ENCODE measurements at regions not wholly inside any gene's neighbourhood (a gene's known extent, or its start where the extent isn't known, plus 50 kb on each side); places are given as distances from the start of the nearest gene placed in this dataset.

DNA sequence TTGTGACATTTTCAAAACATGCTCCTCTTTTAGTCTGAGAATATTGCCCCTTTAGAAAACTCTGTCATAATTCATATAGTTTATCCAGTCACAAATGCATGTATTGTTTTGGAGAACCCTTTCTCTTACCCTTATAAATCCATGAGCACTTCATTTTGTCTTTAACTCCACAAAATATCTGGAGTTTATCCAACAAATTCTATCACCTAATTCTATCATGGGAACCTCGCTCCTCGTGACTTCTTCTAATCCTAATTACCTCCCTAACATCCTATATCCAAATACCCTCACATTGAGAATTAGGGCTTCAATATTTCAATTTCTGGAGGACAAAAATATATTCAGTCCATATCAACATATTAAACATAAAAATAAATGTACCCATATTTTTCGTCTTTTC is 1565.9 kb downstream of the ARAP2 start:
- BruUV-seq (replicated peaks): no TSS peak
- Histone ChIP-seq H3K4me3 (ENCODE audit: low read depth, low read length) (no peak overlapping the region), H3K4me1 (no peaks in the 10 kb centered on the region), H3K27me3 (replicated peaks; ENCODE audit: control insufficient read depth, insufficient read depth, low read length) (no peaks in the 10 kb centered on the region), H3K9me3 (no peaks in the 10 kb centered on the region), H3K36me3 (ENCODE audit: control insufficient read depth, insufficient read depth, low read length) (no peaks in the 10 kb centered on the region)
- no peaks in the 10 kb centered on the region for H3K36me3 Mint-ChIP-seq (ENCODE audit: insufficient read depth, unreplicated experiment)
- peaks cover 3% of the 10 kb centered on the region for H3K27me3 Mint-ChIP-seq (ENCODE audit: insufficient read depth, unreplicated experiment)
- H3K9me3 Mint-ChIP-seq (ENCODE audit: unreplicated experiment): no peaks in the 10 kb centered on the region
- DNase-seq: no peak
- no peak overlapping the region for H3K4me3 Mint-ChIP-seq (ENCODE audit: unreplicated experiment)
- ChIA-PET CTCF (no interaction called here), POLR2A (no interaction called here)
- no peak overlapping the region for H3K27ac Mint-ChIP-seq (ENCODE audit: unreplicated experiment)
- intact Hi-C loops (cut with micrococcal nuclease; ENCODE audit: unreplicated experiment): no loop called here
- TF ChIP-seq, protein P1, sequence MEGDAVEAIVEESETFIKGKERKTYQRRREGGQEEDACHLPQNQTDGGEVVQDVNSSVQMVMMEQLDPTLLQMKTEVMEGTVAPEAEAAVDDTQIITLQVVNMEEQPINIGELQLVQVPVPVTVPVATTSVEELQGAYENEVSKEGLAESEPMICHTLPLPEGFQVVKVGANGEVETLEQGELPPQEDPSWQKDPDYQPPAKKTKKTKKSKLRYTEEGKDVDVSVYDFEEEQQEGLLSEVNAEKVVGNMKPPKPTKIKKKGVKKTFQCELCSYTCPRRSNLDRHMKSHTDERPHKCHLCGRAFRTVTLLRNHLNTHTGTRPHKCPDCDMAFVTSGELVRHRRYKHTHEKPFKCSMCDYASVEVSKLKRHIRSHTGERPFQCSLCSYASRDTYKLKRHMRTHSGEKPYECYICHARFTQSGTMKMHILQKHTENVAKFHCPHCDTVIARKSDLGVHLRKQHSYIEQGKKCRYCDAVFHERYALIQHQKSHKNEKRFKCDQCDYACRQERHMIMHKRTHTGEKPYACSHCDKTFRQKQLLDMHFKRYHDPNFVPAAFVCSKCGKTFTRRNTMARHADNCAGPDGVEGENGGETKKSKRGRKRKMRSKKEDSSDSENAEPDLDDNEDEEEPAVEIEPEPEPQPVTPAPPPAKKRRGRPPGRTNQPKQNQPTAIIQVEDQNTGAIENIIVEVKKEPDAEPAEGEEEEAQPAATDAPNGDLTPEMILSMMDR (IDR thresholded peaks at IDR 0.05; ENCODE audit: insufficient read depth in 1 of 2, low read depth in 1 of 2, low read length in 1 of 2, severe bottlenecking in 1 of 2, unreplicated experiment in 1 of 2): no peak
- no peaks in the 10 kb centered on the region for H3K4me1 Mint-ChIP-seq (ENCODE audit: low read depth, unreplicated experiment)

DNA sequence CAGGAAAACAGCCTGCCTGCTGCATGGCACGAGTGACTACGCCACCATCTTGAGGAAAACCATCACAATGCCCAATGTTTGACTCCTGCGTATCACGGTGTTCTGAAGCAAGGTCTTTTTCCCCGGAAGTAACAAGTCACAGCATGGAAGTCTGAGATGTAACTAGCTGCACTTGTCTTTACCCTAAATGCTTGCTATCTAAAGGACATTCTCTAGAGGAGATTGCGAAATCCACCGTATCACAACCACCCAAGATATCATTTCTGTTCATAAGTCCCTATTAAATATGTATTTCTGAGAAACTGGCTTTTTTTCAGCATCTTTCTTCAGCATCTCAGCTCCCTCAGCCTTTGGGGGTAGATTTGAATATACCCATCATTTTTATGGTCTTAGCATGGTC is 1565.1 kb downstream of the ARAP2 start:
- no peaks in the 10 kb centered on the region for H3K36me3 ChIP-seq (ENCODE audit: control insufficient read depth, insufficient read depth, low read length)
- Mint-ChIP-seq H3K4me1 (ENCODE audit: low read depth, unreplicated experiment) (no peaks in the 10 kb centered on the region), H3K27me3 (ENCODE audit: insufficient read depth, unreplicated experiment) (peaks cover 3% of the 10 kb centered on the region), H3K36me3 (ENCODE audit: insufficient read depth, unreplicated experiment) (no peaks in the 10 kb centered on the region), H3K9me3 (ENCODE audit: unreplicated experiment) (no peaks in the 10 kb centered on the region), H3K4me3 (ENCODE audit: unreplicated experiment) (no peak overlapping the region), H3K27ac (ENCODE audit: unreplicated experiment) (no peak overlapping the region)
- no peaks in the 10 kb centered on the region for H3K4me1 ChIP-seq
- CTCF ChIA-PET: no interaction called here
- no peaks in the 10 kb centered on the region for H3K27me3 ChIP-seq (replicated peaks; ENCODE audit: control insufficient read depth, insufficient read depth, low read length)
- BruUV-seq (replicated peaks): no TSS peak
- intact Hi-C loops (cut with micrococcal nuclease; ENCODE audit: unreplicated experiment): no loop called here
- no peaks in the 10 kb centered on the region for H3K9me3 ChIP-seq
- POLR2A ChIA-PET: no interaction called here
- TF ChIP-seq, protein P1 (IDR thresholded peaks at IDR 0.05; ENCODE audit: insufficient read depth in 1 of 2, low read depth in 1 of 2, low read length in 1 of 2, severe bottlenecking in 1 of 2, unreplicated experiment in 1 of 2): no peak
- no peak for DNase-seq
- H3K4me3 ChIP-seq (ENCODE audit: low read depth, low read length): no peak overlapping the region

GRCh38 chr4:34709564-34709963 is 1534.8 kb downstream of the ARAP2 start:
- H3K4me1 ChIP-seq: no peaks in the 10 kb centered on the region
- POLR2A ChIA-PET: no interaction called here
- DNase-seq: no peak
- H3K36me3 ChIP-seq (ENCODE audit: control insufficient read depth, insufficient read depth, low read length): no peaks in the 10 kb centered on the region
- no peak overlapping the region for H3K4me3 ChIP-seq (ENCODE audit: low read depth, low read length)
- Mint-ChIP-seq H3K4me3 (ENCODE audit: unreplicated experiment) (no peak overlapping the region), H3K4me1 (ENCODE audit: low read depth, unreplicated experiment) (no peaks in the 10 kb centered on the region), H3K9me3 (ENCODE audit: unreplicated experiment) (peaks cover 21% of the 10 kb centered on the region), H3K36me3 (ENCODE audit: insufficient read depth, unreplicated experiment) (no peaks in the 10 kb centered on the region), H3K27ac (ENCODE audit: unreplicated experiment) (no peak overlapping the region), H3K27me3 (ENCODE audit: insufficient read depth, unreplicated experiment) (no peaks in the 10 kb centered on the region)
- no peaks in the 10 kb centered on the region for H3K9me3 ChIP-seq
- H3K27me3 ChIP-seq (replicated peaks; ENCODE audit: control insufficient read depth, insufficient read depth, low read length): no peaks in the 10 kb centered on the region
- TF ChIP-seq, protein P1 (IDR thresholded peaks at IDR 0.05; ENCODE audit: insufficient read depth in 1 of 2, low read depth in 1 of 2, low read length in 1 of 2, severe bottlenecking in 1 of 2, unreplicated experiment in 1 of 2): no peak
- CTCF ChIA-PET: no interaction called here
- BruUV-seq (replicated peaks): no TSS peak
- intact Hi-C loops (cut with micrococcal nuclease; ENCODE audit: unreplicated experiment): no loop called here

Measured in Caco-2 (cell line).